Prostate gland (tissue), 2 donors: ENCODE measurements at regions not wholly inside any gene's neighbourhood (a gene's known extent, or its start where the extent isn't known, plus 50 kb on each side); places are given as distances from the start of the nearest gene placed in this dataset.
"Not testable (repeated sequence)": the region's sequence is repeated elsewhere in the genome, so short reads cannot be mapped to it uniquely, and the experiment has no call there.

ENCODE experiments used
- DNase-seq: peaks from one replicate; pipeline ENCODE4 v3.0.0-alpha.2; 2019; ENCODE audit warnings: low spot score
- H3K27ac ChIP-seq, 2 donors: fragments of 200-600 bp; sonication (generic); 2 replicates each; pipeline ENCODE4 v1.5.1; 2017 to 2019
- H3K27me3 ChIP-seq: fragments of 200-600 bp; sonication (generic); replicated peaks from 2 replicates; pipeline ENCODE4 v1.5.1; 2019; ENCODE audit not compliant: insufficient read depth
- H3K36me3 ChIP-seq, 2 donors: fragments of 200-600 bp; sonication (generic); 1 replicate in 1 of 2; 2 replicates in 1 of 2; pipeline versions ENCODE4 v1.5.1 to v1.8.1; 2017 to 2019
- H3K4me1 ChIP-seq: fragments of 200-600 bp; sonication (generic); replicated peaks from 2 replicates; pipeline ENCODE4 v1.5.1; 2019
- H3K4me3 ChIP-seq, 2 donors: fragments of 200-600 bp; sonication (generic); 2 replicates each; pipeline ENCODE4 v1.5.1; 2017 to 2019
- H3K9me3 ChIP-seq: fragments of 200-600 bp; sonication (generic); 2 replicates; pipeline ENCODE4 v1.5.1; 2017
- POLR2A ChIP-seq: fragments of 450-650 bp; IDR thresholded peaks from one replicate; pipeline ENCODE4 v1.6.1; 2016; ENCODE audit warnings: antibody characterized with exemption, mild to moderate bottlenecking
- POLR2AphosphoS5 ChIP-seq: sonication (generic); formaldehyde crosslinking; IDR thresholded peaks from one replicate; pipeline ENCODE4 v1.6.1; 2017; ENCODE audit warnings: antibody characterized with exemption
- WGBS: methylation state at CpG from one replicate; pipeline ENCODE4 v1.1.5; 2018; 5-methylcytosine and 5-hydroxymethylcytosine counted together
- intact Hi-C: fragments of 100-400 bp; cut with DNase I; formaldehyde crosslinking; loops from one replicate; pipeline ENCODE4 v1.14.2; 2022
- TF ChIP-seq, protein P1 (sequence below), 4 experiments: fragments of 200-600 bp in 2 of 4; fragments of 450-650 bp in 2 of 4; sonication (generic) in 2 of 4; IDR thresholded peaks; 1 replicate in 3 of 4; 2 replicates in 1 of 4; pipeline ENCODE4 v1.5.1; 2016 to 2019; ENCODE audit warnings: antibody characterized with exemption in 4 of 4, mild to moderate bottlenecking in 2 of 4, moderate library complexity in 2 of 4

DNA sequence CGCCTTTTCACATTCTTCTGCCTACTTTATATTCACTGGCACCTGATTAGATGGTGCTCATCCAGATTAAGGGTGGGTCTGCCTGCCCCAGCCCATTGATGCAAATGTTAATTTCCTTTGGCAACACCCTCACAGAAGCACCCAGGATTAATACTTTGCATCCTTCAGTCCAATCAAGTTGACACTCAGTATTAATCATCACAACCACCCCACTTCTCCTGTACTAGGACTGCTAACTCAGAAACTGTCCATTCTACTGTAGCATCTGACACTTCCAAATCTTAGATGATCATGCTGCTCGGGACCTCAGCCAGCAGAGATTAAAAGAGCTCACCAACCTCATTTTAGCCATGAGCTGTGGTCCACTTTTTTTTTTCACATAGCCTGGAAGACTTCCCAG, 268.5 kb downstream of the SATB2 start:
- intact Hi-C loops: no loop called here
- Histone ChIP-seq H3K9me3 (no peaks in the 10 kb centered on the region), H3K27me3 (no peaks in the 10 kb centered on the region), H3K36me3 (no peaks in the 10 kb centered on the region), H3K4me1 (no peaks in the 10 kb centered on the region), H3K27ac (no peak overlapping the region), H3K4me3 (no peak overlapping the region)
- DNase-seq: no peak
- WGBS: 84% methylated on average over 2 of the region's 2 CpGs
- TF ChIP-seq POLR2AphosphoS5 (no peak), POLR2A (no peak)
- TF ChIP-seq, protein P1, sequence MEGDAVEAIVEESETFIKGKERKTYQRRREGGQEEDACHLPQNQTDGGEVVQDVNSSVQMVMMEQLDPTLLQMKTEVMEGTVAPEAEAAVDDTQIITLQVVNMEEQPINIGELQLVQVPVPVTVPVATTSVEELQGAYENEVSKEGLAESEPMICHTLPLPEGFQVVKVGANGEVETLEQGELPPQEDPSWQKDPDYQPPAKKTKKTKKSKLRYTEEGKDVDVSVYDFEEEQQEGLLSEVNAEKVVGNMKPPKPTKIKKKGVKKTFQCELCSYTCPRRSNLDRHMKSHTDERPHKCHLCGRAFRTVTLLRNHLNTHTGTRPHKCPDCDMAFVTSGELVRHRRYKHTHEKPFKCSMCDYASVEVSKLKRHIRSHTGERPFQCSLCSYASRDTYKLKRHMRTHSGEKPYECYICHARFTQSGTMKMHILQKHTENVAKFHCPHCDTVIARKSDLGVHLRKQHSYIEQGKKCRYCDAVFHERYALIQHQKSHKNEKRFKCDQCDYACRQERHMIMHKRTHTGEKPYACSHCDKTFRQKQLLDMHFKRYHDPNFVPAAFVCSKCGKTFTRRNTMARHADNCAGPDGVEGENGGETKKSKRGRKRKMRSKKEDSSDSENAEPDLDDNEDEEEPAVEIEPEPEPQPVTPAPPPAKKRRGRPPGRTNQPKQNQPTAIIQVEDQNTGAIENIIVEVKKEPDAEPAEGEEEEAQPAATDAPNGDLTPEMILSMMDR (IDR thresholded peaks at IDR 0.05): no peak

DNA sequence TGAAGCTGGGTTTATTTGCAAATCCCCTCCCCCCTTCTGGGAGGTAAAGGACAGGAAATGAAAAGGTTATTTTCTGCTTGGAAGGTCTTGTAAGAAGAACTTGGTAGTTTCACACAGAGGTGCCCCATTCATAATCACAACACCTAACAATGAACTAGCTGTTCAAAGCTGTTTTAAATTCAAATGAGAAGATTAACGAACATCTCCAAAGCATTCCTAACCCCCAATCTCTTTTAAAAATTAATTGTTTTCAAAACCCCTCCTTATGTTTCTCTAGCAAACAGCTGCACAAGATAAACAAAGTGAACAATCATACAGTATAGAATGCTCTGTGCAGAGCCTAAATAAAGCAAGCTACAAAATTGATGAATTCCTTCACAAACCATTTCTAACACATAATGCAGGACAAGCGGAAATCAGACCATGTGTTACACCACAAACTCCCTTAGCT, 271.4 kb downstream of the SATB2 start:
- Histone ChIP-seq H3K9me3 (no peaks in the 10 kb centered on the region), H3K27ac (no peak overlapping the region), H3K36me3 (no peaks in the 10 kb centered on the region), H3K4me3 (no peak overlapping the region), H3K27me3 (no peaks in the 10 kb centered on the region), H3K4me1 (no peaks in the 10 kb centered on the region)
- TF ChIP-seq, protein P1 (IDR thresholded peaks at IDR 0.05): no peak
- WGBS: 50% methylated on average over 2 of the region's 2 CpGs
- intact Hi-C loops: no loop called here
- DNase-seq: no peak

DNA sequence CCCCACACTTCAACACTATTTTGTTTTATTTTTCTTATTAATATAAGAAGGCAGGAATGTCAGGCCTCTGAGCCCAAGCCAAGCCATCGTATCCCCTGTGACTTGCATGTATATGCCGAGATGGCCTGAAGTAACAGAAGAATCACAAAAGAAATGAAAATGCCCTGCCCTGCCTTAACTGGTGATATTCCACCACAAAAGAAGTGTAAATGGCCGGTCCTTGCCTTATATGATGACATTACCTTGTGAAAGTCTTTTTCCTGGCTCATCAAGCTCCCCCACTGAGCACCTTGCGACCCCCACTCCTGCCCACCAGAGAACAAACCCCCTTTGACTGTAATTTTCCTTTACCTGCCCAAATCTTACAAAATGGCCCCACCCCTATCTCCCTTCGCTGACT, 272.6 kb downstream of the SATB2 start:
- H3K27me3 ChIP-seq, H3K27ac ChIP-seq, H3K4me3 ChIP-seq, H3K4me1 ChIP-seq, DNase-seq, H3K9me3 ChIP-seq, H3K36me3 ChIP-seq, intact Hi-C loops: not testable (repeated sequence)
- WGBS: 90% methylated on average over 5 of the region's 5 CpGs

DNA sequence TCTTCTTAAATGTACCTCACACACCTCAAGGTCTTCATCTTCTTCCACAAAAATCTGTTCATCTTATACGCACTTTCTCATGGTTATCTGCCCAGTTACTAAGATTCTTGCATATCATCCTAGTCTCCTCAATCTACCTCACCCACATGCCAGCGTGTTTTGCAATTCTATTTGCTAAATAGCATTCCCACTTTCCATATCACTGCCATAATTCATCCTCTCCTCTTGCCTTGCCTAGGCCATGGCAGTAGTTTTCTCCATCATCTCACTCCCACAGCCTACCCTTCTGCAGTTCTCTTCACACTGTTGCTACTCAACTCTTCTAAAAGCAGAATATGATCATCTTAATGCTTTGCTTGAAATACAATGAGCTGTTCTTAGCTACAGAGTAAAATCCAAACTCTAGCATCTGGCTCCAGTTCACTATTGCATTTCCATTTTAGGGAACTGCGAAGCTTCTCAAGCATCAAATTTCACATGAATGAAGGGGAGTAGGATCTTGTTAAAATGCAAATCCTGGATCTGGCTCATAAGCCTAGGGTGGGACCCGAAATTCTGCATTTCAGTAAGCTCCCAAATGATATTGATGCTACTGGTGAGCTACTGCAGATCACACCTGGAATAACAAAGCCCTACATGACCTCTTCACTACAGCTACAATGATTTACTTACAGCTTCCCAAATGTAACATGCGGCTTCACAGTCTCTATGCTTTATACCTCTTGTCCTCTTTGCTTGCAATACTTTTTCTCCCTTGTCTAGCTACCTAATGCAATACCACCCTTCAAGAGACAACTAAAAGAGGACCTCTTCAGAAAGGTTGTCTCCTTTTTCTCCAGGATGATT, 293.9 kb downstream of the SATB2 start:
- Histone ChIP-seq H3K27me3 (no peaks in the 10 kb centered on the region), H3K36me3 (no peaks in the 10 kb centered on the region)
- intact Hi-C loops: no loop called here

DNA sequence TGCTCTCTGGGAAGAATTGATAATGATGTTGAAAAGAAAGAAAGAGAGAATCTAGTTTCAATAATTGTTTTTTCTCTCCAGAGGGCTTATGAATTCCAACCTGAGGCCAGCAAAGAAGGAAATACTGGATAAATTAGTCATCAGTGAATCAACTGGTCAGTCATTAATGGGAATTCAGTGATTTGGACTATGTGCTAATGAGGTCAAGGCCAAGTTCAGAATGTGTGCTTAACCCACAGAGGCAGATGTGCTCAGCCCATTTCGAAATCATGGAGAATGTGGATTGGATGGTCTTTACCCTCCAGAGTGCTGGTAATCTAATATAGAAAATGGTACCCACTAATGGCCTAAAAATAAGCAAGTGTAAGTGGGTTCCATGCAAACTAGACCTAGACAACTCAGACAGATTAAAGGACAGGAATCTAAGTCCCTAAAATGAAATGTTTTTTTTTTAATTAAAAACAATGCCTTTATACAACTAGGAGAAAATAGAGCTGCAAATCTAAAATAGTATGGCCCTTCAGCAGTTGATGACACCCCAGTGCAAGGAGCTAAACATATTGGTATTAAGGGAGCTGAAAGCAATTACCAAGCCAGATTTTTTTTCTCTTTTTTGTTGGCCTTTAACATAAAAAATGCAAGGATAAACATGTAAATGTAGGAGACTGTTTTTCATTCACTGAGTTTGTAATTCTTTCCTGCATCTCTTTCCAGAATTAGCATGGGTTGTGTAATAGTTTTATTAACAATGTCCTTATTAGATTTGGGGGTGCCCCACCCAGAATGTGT, 296.9 kb downstream of the SATB2 start:
- no peak for DNase-seq
- H3K4me1 ChIP-seq: no peaks in the 10 kb centered on the region
- H3K4me3 ChIP-seq: no peak overlapping the region
- no peaks in the 10 kb centered on the region for H3K36me3 ChIP-seq
- no peak overlapping the region for H3K27ac ChIP-seq
- WGBS: 96% methylated on average over 1 of the region's 1 CpG
- intact Hi-C loops: no loop called here
- TF ChIP-seq POLR2A (no peak), POLR2AphosphoS5 (no peak)
- TF ChIP-seq, protein P1 (IDR thresholded peaks at IDR 0.05): no peak
- no peaks in the 10 kb centered on the region for H3K27me3 ChIP-seq
- no peaks in the 10 kb centered on the region for H3K9me3 ChIP-seq

More for the DNA sequence above, 293.9 kb downstream of the SATB2 start:
- DNase-seq: no peak
- TF ChIP-seq POLR2AphosphoS5 (no peak), POLR2A (no peak)
- TF ChIP-seq, protein P1 (IDR thresholded peaks at IDR 0.05): no peak
- 67% methylated on average over 5 of the region's 5 CpGs for WGBS
- Histone ChIP-seq H3K9me3 (no peaks in the 10 kb centered on the region), H3K4me3 (no peak overlapping the region), H3K4me1 (no peaks in the 10 kb centered on the region), H3K27ac (no peak overlapping the region)
